K562 (cell line): ENCODE measurements at regions not wholly inside any gene's neighbourhood (a gene's known extent, or its start where the extent isn't known, plus 50 kb on each side); places are given as distances from the start of the nearest gene placed in this dataset.

ENCODE experiments used
- POLR2AphosphoS2 ChIP-seq: IDR thresholded peaks from 2 replicates; pipeline ENCODE4 v1.6.1; 2012; ENCODE audit warnings: low read length, improper control_type of control experiment
- RBM39 ChIP-seq: fragments of 200-400 bp; formaldehyde crosslinking; optimal IDR thresholded peaks from 2 replicates; pipeline ENCODE3; 2018; ENCODE audit warnings: low read depth, low read length
- THRAP3 ChIP-seq: fragments of 450-650 bp; IDR thresholded peaks from 2 replicates; pipeline ENCODE4 v1.6.1; 2016; ENCODE audit warnings: mild to moderate bottlenecking, inconsistent platforms, borderline replicate concordance
- ZFX ChIP-seq: sonication (generic); formaldehyde crosslinking; IDR thresholded peaks from 2 replicates; pipeline ENCODE4 v1.8.0; 2022; ENCODE audit warnings: mild to moderate bottlenecking, missing genetic modification reagents, moderate library complexity
- ZNF316 ChIP-seq: fragments of 450-650 bp; IDR thresholded peaks from 2 replicates; pipeline ENCODE4 v1.6.1; 2016
- TF ChIP-seq, protein P1 (sequence below): sonication (generic); formaldehyde crosslinking; IDR thresholded peaks from 2 replicates; pipeline ENCODE4 v1.8.1; 2023; ENCODE audit warnings: mild to moderate bottlenecking, missing genetic modification reagents

DNA sequence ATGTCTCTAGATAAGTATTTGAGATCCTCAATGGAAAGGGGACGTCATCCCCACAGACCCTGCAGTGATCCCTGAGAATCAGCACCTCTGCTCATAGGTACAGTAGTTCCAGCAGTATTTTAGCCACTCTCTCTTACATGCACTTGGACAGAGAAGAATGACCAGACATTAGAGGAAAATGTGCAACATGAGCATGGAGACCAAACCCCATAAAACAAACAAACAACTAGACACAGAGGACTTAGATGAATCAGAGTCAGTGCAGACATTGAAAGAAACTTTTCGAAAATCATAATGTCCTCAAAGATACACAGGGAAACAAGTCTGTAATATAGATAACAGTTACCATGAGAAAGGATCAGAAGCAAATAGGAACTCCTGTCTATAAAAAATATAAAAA lies 108.2 kb downstream of the LYPLAL1 start:
- TF ChIP-seq ZFX (CRISPR knock-in tag) (no peak), RBM39 (no peak), POLR2AphosphoS2 (no peak), ZNF316 (no peak), THRAP3 (no peak)
- TF ChIP-seq, protein P1, sequence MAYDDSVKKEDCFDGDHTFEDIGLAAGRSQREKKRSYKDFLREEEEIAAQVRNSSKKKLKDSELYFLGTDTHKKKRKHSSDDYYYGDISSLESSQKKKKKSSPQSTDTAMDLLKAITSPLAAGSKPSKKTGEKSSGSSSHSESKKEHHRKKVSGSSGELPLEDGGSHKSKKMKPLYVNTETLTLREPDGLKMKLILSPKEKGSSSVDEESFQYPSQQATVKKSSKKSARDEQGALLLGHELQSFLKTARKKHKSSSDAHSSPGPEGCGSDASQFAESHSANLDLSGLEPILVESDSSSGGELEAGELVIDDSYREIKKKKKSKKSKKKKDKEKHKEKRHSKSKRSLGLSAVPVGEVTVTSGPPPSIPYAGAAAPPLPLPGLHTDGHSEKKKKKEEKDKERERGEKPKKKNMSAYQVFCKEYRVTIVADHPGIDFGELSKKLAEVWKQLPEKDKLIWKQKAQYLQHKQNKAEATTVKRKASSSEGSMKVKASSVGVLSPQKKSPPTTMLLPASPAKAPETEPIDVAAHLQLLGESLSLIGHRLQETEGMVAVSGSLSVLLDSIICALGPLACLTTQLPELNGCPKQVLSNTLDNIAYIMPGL (CRISPR knock-in tag): no peak
